Stimulated activated CD4-positive, alpha-beta T cell treated with anti-CD3 and anti-CD28 coated beads, Interleukin-15, amount 100 ng/mL, for 48 hours (primary cell): ENCODE measurements at regions not wholly inside any gene's neighbourhood (a gene's known extent, or its start where the extent isn't known, plus 50 kb on each side); places are given as distances from the start of the nearest gene placed in this dataset.
A peak's percentile ranks its signal among the peaks of the same experiment; 100 is the strongest.

Source experiments
- DNase-seq, 2 donors: peaks; one replicate each; pipeline ENCODE4 v3.0.0-alpha.2; 2020; ENCODE audit warnings: low read depth in 2 of 2

DNA sequence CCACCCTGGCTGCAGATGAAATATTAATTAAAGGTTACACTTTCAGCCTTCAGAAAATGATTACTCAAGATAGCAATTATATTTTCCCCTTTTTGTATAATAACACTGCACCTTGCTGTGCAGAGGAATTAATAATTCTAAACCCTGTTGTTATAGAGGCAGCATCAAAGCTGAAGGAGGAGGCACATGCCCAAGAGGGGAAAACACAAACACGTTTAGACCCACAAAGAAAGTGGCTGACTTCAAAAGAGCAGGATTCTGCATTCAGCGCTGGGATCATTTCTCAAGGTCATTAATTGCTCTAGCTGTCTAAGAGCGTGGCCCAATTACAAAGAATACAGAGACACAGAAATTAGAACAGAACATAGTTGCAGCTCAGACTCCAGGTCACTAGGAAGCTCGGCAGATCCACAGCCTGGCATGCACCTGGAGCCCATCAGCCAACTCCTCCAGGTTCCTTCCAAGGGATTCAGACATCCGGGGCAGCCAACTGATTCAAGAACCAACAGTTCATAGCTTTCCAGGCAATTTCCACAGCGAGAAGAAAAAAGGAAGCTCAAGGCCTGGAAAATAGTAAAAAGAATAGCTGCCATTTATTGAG, 102.3 kb upstream of the ID2 start:
- DNase-seq, result no peak

DNA sequence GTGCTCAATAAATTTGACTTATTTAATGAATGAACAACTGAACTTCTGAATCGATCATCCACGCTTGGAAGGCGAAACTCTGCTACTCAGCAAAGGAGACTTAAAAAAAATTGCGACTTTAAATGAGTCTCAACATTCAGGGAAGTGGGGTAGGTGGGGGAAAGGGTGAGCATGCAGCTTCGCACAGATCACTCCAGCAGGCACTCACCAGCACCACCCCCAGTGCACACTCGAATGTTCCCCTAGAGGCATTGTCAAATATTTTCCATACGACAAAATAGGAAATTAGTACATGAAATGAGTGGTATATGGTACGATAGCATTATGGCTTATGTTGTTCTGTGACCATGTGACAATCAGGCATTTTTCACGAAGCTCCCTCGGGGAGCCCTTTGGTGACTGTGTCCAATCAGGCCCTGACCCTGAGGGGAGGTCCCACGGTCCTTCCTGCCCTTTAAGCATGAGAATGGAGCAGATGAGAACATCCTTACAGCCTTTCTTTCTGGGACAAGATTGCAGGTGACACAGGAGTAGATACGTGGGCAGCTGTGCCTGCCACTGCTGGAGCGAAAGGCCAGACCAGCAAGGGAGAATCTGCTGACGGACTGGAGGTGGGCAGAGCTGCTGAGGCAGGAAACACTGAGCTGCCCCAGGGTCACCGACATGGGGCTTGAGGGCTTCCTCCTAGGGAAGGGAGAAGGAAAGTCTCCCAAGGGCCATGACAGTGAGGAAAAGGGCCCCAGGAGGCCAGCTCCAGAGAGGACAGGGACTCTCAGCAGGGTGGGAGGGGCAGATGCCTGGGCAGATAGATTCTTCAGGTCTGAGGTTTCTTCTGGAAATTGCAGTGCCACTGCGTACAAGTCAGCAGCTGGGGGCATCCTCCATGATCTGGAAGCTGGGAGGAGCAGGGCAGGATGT, 101.3 kb upstream of the ID2 start:
- peak in 1 of 2 donors; percentile 30 for DNase-seq

DNA sequence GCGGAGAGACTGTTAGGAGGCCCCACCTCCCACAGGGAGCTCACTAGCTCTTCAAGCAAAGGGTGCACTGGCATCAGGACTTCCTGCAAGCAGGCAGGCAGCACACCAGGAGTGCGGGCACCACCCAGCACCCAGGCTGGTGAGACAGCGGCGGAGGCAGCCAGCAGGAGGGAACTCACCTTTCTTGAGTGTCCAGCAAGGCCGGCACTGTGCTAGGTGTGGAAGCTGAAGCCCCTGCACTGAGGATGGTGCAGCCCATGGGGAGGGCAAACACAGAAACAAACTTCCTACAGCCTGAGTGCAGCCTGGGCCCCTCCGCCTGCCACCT, 100.7 kb upstream of the ID2 start:
- no peak for DNase-seq

DNA sequence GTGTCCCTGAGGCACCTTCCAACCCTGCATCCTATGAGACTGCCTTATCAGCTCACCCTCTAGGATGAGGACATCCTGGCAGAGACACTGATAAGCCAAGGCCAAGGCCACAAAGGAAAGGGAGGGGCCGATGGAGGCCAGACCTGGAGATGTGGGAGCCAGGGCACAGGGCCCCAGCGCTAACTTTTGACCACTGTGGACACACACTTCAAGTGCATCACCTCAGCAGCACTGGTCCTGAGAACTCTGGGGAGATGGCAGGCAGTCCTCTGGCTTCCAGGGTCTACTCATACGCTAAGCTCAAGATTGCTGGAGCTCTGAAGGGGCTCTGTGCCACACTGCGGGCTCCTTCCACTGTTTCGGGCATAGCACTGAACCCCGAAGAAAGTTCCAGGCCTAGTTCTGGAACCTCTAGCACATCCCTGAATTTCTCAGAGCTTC, 100.2 kb upstream of the ID2 start:
- no peak for DNase-seq

DNA sequence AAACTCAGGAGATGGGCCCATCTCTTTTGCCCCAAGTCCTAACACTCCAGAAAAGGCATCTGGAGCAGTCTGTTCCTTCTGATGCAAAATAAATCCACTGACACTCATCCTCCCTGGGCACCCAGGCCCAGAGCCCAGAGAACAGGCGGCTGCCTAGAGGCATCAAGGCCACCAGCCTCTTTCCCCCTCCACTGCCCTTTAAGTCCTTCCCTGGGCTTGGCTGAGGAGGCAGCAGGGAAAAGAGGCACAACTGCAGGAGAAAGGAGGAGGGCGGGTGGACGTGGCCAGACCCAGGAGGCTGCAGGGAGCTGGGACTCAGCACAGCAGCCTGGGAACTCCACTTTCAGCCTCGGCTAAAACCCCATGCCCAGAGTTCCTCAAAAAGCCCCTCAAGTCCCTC, 99.7 kb upstream of the ID2 start:
- no peak for DNase-seq

DNA sequence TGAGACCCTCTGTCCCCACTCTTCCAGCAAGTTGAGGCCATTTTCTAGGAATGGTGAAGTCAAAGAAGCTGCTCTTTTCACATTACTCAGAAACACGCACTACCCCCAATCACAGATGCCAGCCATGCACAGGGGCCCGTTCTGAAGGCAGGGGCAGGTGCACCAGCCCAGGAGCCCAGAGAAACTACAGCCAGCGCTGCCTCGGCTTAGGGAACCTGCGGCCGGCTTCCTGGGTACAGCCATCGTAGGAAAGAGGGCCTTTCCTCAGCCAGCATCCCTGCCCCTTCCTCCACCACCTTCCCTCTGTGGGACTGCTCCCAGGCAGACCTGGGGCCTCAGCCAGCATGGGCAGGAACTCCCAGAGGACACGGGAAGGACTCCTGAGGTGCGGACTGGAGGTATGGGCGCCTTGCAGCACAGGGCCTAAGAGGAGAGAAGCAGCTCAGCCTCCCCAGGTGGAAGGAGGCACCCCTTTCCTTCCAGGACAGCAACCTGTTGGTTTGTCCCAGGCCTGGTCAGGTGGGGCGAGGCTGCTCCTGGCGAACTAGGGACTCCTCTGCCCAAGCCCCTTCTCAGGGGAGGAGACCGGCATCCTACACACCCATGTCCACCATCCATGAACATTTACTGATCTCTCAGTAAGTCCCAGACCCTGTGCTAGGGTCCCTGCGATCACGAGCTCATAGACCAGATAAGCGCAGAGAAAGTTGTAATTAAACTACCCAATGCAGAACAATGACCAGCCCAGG, 99.0 kb upstream of the ID2 start:
- DNase-seq, result no peak

- DNase-seq, result peak; percentile 64 to 82
Observed at GRCh38 chr2:8583400-8584173, 98.3 kb upstream of the ID2 start.

DNA sequence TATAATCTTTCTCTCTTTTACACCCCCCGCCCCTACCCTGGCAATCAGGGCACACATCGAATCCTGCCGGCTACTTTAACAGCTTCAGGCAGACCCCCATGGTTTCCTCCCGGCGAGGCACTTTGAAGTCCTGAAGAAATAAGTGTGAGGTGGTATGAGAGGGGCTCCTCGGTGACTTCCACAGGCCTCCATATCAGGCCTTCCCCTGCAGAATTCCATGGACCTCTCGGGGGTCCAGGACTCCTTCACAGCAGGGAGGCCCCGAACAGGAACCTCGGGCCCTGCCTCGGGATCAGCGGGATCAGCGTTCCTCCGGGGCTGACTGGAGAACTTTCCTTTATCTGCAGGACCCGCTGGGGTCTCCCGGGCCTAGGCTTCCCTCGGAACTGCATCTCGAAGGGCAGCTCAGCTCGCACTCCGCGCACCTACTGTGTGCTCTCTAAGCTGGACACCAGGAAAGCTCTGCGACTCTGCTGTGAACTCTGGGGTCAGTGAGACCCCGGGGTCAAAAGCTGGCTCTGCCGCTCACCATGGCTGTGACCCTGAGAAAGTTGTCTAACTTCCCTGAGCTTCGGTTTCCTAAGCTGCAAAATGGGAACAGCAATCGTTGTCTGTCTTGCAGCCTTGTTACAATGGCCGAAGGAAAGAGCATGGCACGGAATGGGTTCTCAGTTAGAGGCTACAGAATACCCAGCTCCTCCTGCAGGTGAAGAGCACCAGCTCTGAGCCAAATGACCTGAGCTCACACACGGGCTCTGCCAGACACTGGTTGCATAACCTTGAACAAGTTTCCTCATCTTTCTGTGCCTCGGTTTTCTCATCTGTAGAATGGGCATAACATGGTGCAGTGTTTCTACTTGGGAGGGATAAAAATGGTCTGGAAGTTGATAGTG, 97.4 kb upstream of the ID2 start:
- no peak for DNase-seq

- no peak for DNase-seq
Observed at GRCh38 chr2:8586457-8587051, 95.3 kb upstream of the ID2 start.

DNA sequence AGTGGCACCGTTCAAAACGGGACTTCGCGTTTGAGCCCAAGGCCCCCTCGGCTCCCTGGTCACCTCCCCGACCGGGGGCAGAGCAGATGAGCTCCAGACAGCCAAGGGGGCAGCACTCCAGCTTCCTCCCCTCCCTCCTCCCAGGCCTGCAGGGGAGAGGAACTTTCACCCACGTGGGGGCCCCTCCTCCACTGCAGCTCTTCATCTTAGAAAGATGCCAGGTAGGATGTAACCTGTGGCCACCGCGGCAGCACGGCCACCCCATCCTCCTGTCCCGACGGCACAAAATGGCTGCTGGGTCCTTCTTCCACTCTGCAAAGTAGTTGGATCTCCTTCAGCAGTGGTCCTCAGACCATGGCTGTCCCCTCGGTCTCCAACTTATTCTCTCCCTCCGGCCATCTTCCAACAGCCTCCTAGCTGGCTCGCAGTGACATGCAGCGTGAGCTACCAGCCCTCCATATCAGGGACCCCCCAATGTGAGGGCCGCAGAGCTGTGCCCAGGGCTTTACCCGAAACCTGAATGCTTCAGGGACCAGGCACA, 94.5 kb upstream of the ID2 start:
- DNase-seq, result no peak

- DNase-seq, result no peak
Observed at GRCh38 chr2:8587920-8588830, 93.7 kb upstream of the ID2 start.

GRCh38 chr2:8588831-8589191, 93.0 kb upstream of the ID2 start:
- DNase-seq, result no peak

DNA sequence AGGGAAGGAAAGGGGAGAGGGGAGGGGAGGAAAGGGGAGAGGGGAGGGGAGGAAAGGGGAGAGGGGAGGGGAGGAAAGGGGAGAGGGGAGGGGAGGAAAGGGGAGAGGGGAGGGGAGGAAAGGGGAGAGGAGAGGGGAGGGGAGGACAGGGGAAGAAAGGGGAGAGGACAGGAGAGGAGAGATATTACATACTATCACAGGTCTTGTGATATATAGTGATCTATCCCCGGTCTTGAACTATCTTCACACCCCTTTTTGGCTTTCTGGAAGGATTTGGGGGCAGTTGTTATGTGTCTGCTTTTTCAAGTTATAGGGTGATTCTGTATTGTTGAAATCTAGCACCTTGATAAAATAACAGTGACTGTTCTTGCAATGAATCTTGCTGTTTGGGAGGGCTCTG, 92.1 kb upstream of the ID2 start:
- no peak for DNase-seq

DNA sequence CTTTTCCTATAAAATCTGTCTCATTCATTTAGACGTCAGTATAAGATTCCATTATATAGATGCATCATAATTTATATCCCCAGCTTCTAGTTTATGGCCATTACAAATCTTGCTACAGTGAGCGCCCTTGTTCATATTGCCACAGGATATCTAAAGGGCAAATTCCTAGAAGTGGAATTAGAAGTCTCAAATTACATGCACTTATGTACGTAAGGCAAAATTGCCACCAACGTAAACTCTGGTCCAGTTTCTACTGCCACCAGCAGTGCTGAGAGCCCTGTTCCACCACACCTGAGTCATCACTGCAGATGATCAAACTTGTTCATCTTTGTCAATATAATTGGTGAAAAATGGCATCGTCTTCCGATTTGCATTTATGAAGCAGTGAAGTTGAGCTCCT, 90.9 kb upstream of the ID2 start:
- DNase-seq, result no peak

GRCh38 chr2:8592736-8593135, 89.1 kb upstream of the ID2 start:
- no peak for DNase-seq

- DNase-seq, result no peak
Observed at GRCh38 chr2:8593243-8593642, 88.6 kb upstream of the ID2 start.

- DNase-seq, result no peak
Observed at GRCh38 chr2:8594731-8595427, 87.0 kb upstream of the ID2 start.

DNA sequence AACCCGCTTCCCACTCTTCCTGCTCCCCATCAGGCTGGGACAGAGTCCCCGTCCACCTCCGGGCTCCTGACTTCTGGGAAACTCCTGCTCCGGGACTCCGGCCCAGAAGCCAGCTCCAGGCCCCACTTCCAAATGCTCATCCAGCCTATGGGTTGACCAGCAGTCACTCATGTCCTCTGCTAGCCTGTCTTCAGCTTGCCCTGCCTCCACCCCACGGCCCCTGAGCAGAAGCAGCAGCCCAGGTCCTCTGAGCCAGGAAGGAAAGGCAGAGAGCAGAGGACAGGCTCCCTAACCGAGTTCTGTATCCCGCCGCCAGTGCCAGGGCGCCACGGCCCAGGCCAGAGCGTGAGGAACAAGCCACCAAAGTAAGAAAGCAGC, 86.4 kb upstream of the ID2 start:
- no peak for DNase-seq
